NCI-H2196 treated with DMSO at 0.1 percent for 48 hours (cell line): ENCODE measurements at regions not wholly inside any gene's neighbourhood (a gene's known extent, or its start where the extent isn't known, plus 50 kb on each side); places are given as distances from the start of the nearest gene placed in this dataset.

Source experiments
- DNase-seq: peaks from one replicate; lab custom pipeline; 2025; ENCODE audit not compliant: unreplicated experiment; lab: John Stamatoyannopoulos, UW

GRCh38 chr6:7664003-7664402 lies 61.9 kb upstream of the BMP6 start:
- DNase-seq = no peak

- DNase-seq = no peak
Measured at GRCh38 chr6:7668936-7669335, 57.0 kb upstream of the BMP6 start.

GRCh38 chr6:7669742-7670141 lies 56.2 kb upstream of the BMP6 start:
- DNase-seq = no peak

GRCh38 chr6:7671076-7671475 lies 54.8 kb upstream of the BMP6 start:
- DNase-seq = no peak

GRCh38 chr6:7671581-7671980 lies 54.3 kb upstream of the BMP6 start:
- no peak for DNase-seq

GRCh38 chr6:7672066-7673062 lies 53.5 kb upstream of the BMP6 start:
- no peak for DNase-seq

GRCh38 chr6:7673063-7673536 lies 52.8 kb upstream of the BMP6 start:
- no peak for DNase-seq

GRCh38 chr6:7674291-7674690 lies 51.6 kb upstream of the BMP6 start:
- DNase-seq = peak; percentile 15

- no peak for DNase-seq
Measured at GRCh38 chr6:7675353-7675945, 50.5 kb upstream of the BMP6 start.
